ENCODE measurements at regions not wholly inside any gene's neighbourhood (a gene's known extent, or its start where the extent isn't known, plus 50 kb on each side); places are given as distances from the start of the nearest gene placed in this dataset.

GRCh38 chrX:4249401-4249800 is 536.0 kb upstream of the PRKX start:
- no peak for ATAC-seq
- TF ChIP-seq ZFP3 (CRISPR knock-in tag; IDR thresholded peaks at IDR 0.05) (no peak), PPARA (CRISPR knock-in tag; IDR thresholded peaks at IDR 0.05; ENCODE audit: borderline replicate concordance) (no peak), GLIS3 (CRISPR knock-in tag; IDR thresholded peaks at IDR 0.05) (no peak), ZNF70 (CRISPR knock-in tag; IDR thresholded peaks at IDR 0.05) (no peak), ZFP30 (CRISPR knock-in tag; IDR thresholded peaks at IDR 0.05) (no peak), ISL1 (CRISPR knock-in tag; IDR thresholded peaks at IDR 0.05) (no peak), ZNF8 (CRISPR knock-in tag; IDR thresholded peaks at IDR 0.05) (no peak), ARNTL (CRISPR knock-in tag; IDR thresholded peaks at IDR 0.05; ENCODE audit: borderline replicate concordance, low read depth) (no peak), ZC3H10 (CRISPR knock-in tag; IDR thresholded peaks at IDR 0.05) (no peak), TOX (CRISPR knock-in tag; IDR thresholded peaks at IDR 0.05; ENCODE audit: borderline replicate concordance) (no peak), OSR1 (CRISPR knock-in tag; IDR thresholded peaks at IDR 0.05) (no peak), PATZ1 (CRISPR knock-in tag; IDR thresholded peaks at IDR 0.05; ENCODE audit: borderline replicate concordance) (no peak), CSRNP3 (CRISPR knock-in tag; IDR thresholded peaks at IDR 0.05) (no peak), TCF4 (CRISPR knock-in tag; IDR thresholded peaks at IDR 0.05; ENCODE audit: borderline replicate concordance) (no peak), CREB5 (CRISPR knock-in tag; IDR thresholded peaks at IDR 0.05; ENCODE audit: low read depth) (no peak)

- TF ChIP-seq ZNF8 (CRISPR knock-in tag; IDR thresholded peaks at IDR 0.05) (no peak), CSDC2 (CRISPR knock-in tag; IDR thresholded peaks at IDR 0.05) (no peak), ZFP3 (CRISPR knock-in tag; IDR thresholded peaks at IDR 0.05) (no peak), TOX (CRISPR knock-in tag; IDR thresholded peaks at IDR 0.05; ENCODE audit: borderline replicate concordance) (no peak)
- no peak for ATAC-seq
These were observed 530.3 kb upstream of the PRKX start for GRCh38 chrX:4243759-4244158.

- no peak for ATAC-seq
- TF ChIP-seq PPARA (CRISPR knock-in tag; IDR thresholded peaks at IDR 0.05; ENCODE audit: borderline replicate concordance) (no peak), ZC3H10 (CRISPR knock-in tag; IDR thresholded peaks at IDR 0.05) (no peak)
These were observed 527.2 kb upstream of the PRKX start for GRCh38 chrX:4240541-4241194.

- no peak for ATAC-seq
- TF ChIP-seq SNAI2 (CRISPR knock-in tag; IDR thresholded peaks at IDR 0.05) (no peak), ZFP3 (CRISPR knock-in tag; IDR thresholded peaks at IDR 0.05) (no peak), PPARA (CRISPR knock-in tag; IDR thresholded peaks at IDR 0.05; ENCODE audit: borderline replicate concordance) (no peak), CSRNP3 (CRISPR knock-in tag; IDR thresholded peaks at IDR 0.05) (no peak), CREB5 (CRISPR knock-in tag; IDR thresholded peaks at IDR 0.05; ENCODE audit: low read depth) (no peak), ARNTL (CRISPR knock-in tag; IDR thresholded peaks at IDR 0.05; ENCODE audit: borderline replicate concordance, low read depth) (no peak), ESRRG (CRISPR knock-in tag; IDR thresholded peaks at IDR 0.05) (no peak), BACH2 (CRISPR knock-in tag; IDR thresholded peaks at IDR 0.05; ENCODE audit: borderline replicate concordance) (no peak), ZC3H10 (CRISPR knock-in tag; IDR thresholded peaks at IDR 0.05) (no peak), ZNF8 (CRISPR knock-in tag; IDR thresholded peaks at IDR 0.05) (no peak), TOX (CRISPR knock-in tag; IDR thresholded peaks at IDR 0.05; ENCODE audit: borderline replicate concordance) (no peak), GLIS3 (CRISPR knock-in tag; IDR thresholded peaks at IDR 0.05) (no peak), RARB (CRISPR knock-in tag; IDR thresholded peaks at IDR 0.05) (no peak), CSDC2 (CRISPR knock-in tag; IDR thresholded peaks at IDR 0.05) (no peak), TSHZ2 (CRISPR knock-in tag; IDR thresholded peaks at IDR 0.05) (no peak), ZFP30 (CRISPR knock-in tag; IDR thresholded peaks at IDR 0.05) (no peak)
These were observed 526.4 kb upstream of the PRKX start for GRCh38 chrX:4239650-4240540.
